Stimulated activated CD4-positive, alpha-beta T cell treated with anti-CD3 and anti-CD28 coated beads, TNF-alpha, amount 100 ng/mL, for 24 hours (primary cell): ENCODE measurements at regions not wholly inside any gene's neighbourhood (a gene's known extent, or its start where the extent isn't known, plus 50 kb on each side); places are given as distances from the start of the nearest gene placed in this dataset.
A peak's percentile ranks its signal among the peaks of the same experiment; 100 is the strongest.
"Not testable (repeated sequence)": the region's sequence is repeated elsewhere in the genome, so short reads cannot be mapped to it uniquely, and the experiment has no call there.

ENCODE experiments used
- DNase-seq, 3 experiments: peaks; one replicate each; pipeline ENCODE4 v3.0.0-alpha.2; 2020; ENCODE audit warnings: low read depth in 3 of 3

- DNase-seq, result no peak
These were observed 138.9 kb upstream of the NRIP1 start for GRCh38 chr21:15203740-15204139.

- no peak for DNase-seq
These were observed 139.6 kb upstream of the NRIP1 start for GRCh38 chr21:15204140-15204969.

GRCh38 chr21:15204970-15205286 lies 140.1 kb upstream of the NRIP1 start:
- no peak for DNase-seq

GRCh38 chr21:15206514-15206913 lies 141.7 kb upstream of the NRIP1 start:
- DNase-seq, result no peak

GRCh38 chr21:15207231-15207630 lies 142.4 kb upstream of the NRIP1 start:
- DNase-seq, result no peak

- no peak for DNase-seq
These were observed 143.0 kb upstream of the NRIP1 start for GRCh38 chr21:15207635-15208370.

GRCh38 chr21:15208786-15209185 lies 144.0 kb upstream of the NRIP1 start:
- no peak for DNase-seq

GRCh38 chr21:15209224-15209623 lies 144.4 kb upstream of the NRIP1 start:
- no peak for DNase-seq

GRCh38 chr21:15210235-15210678 lies 145.5 kb upstream of the NRIP1 start:
- no peak for DNase-seq

GRCh38 chr21:15211491-15212133 lies 146.8 kb upstream of the NRIP1 start:
- no peak for DNase-seq

- DNase-seq, result no peak
These were observed 147.4 kb upstream of the NRIP1 start for GRCh38 chr21:15212206-15212605.

GRCh38 chr21:15218476-15218875 lies 153.7 kb upstream of the NRIP1 start:
- not testable (repeated sequence) for DNase-seq

- DNase-seq, result no peak
These were observed 154.2 kb upstream of the NRIP1 start for GRCh38 chr21:15219039-15219438.

- no peak for DNase-seq
These were observed 155.1 kb upstream of the NRIP1 start for GRCh38 chr21:15219894-15220293.

GRCh38 chr21:15221799-15222386 lies 157.1 kb upstream of the NRIP1 start:
- DNase-seq, result peak in 1 of 3 experiments; percentile 1

- no peak for DNase-seq
These were observed 157.9 kb upstream of the NRIP1 start for GRCh38 chr21:15222707-15223106.

GRCh38 chr21:15224346-15225086 lies 159.7 kb upstream of the NRIP1 start:
- no peak for DNase-seq

GRCh38 chr21:15227919-15228318 lies 163.1 kb upstream of the NRIP1 start:
- no peak for DNase-seq

GRCh38 chr21:15229390-15229789 lies 164.6 kb upstream of the NRIP1 start:
- no peak for DNase-seq

GRCh38 chr21:15233611-15234010 lies 168.8 kb upstream of the NRIP1 start:
- DNase-seq, result no peak

GRCh38 chr21:15236111-15236510 lies 171.3 kb upstream of the NRIP1 start:
- DNase-seq, result no peak

GRCh38 chr21:15240848-15241247 lies 176.0 kb upstream of the NRIP1 start:
- DNase-seq, result no peak
